Nephron (organoid): ENCODE measurements at regions not wholly inside any gene's neighbourhood (a gene's known extent, or its start where the extent isn't known, plus 50 kb on each side); places are given as distances from the start of the nearest gene placed in this dataset.

Experiments
- H3K27ac Mint-ChIP-seq, 3 experiments: 2 replicates each; pipeline ENCODE4 v1.8.0; 2020; ENCODE audit warnings: mixed read lengths in 3 of 3, mild to moderate bottlenecking in 2 of 3, moderate library complexity in 1 of 3
- H3K27me3 Mint-ChIP-seq: 2 replicates; pipeline ENCODE4 v1.8.0; 2021; ENCODE audit warnings: low read depth, mild to moderate bottlenecking, moderate library complexity, mixed read lengths
- H3K36me3 Mint-ChIP-seq: 2 replicates; pipeline ENCODE4 v1.8.0; 2020; ENCODE audit warnings: low read depth, mixed read lengths
- H3K4me1 Mint-ChIP-seq: 2 replicates; pipeline ENCODE4 v1.8.0; 2020; ENCODE audit warnings: mixed read lengths
- H3K4me3 Mint-ChIP-seq, 3 experiments: 2 replicates each; pipeline ENCODE4 v1.8.0; 2020; ENCODE audit warnings: mild to moderate bottlenecking in 3 of 3, mixed read lengths in 3 of 3, moderate library complexity in 2 of 3
- H3K9me3 Mint-ChIP-seq: 2 replicates; pipeline ENCODE4 v1.8.0; 2020; ENCODE audit warnings: mixed read lengths
- CTCF ChIP-seq, 3 experiments: fragments of 200-600 bp; sonication (generic); IDR thresholded peaks; one replicate each; pipeline ENCODE4 v1.5.0; 2021; ENCODE audit warnings: antibody characterized with exemption in 3 of 3; ENCODE audit not compliant: unreplicated experiment in 3 of 3

GRCh38 chr7:35436452-35436851 lies 182.6 kb upstream of the TBX20 start:
- H3K27ac Mint-ChIP-seq, result no peak overlapping the region
- no peaks in the 10 kb centered on the region for H3K36me3 Mint-ChIP-seq
- H3K9me3 Mint-ChIP-seq, result no peaks in the 10 kb centered on the region
- no peaks in the 10 kb centered on the region for H3K4me1 Mint-ChIP-seq
- no peak overlapping the region for H3K4me3 Mint-ChIP-seq
- H3K27me3 Mint-ChIP-seq, result peaks cover 11% of the 10 kb centered on the region
- no peak for TF ChIP-seq CTCF (IDR thresholded peaks at IDR 0.05; ENCODE audit: unreplicated experiment in 3 of 3)

GRCh38 chr7:35430547-35431153 lies 176.8 kb upstream of the TBX20 start:
- no peak for TF ChIP-seq CTCF (IDR thresholded peaks at IDR 0.05; ENCODE audit: unreplicated experiment in 3 of 3)
- Mint-ChIP-seq H3K27me3 (peaks cover 4% of the 10 kb centered on the region), H3K9me3 (peaks cover 27% of the 10 kb centered on the region), H3K27ac (no peak overlapping the region), H3K36me3 (no peaks in the 10 kb centered on the region), H3K4me1 (no peaks in the 10 kb centered on the region), H3K4me3 (no peak overlapping the region)

- peak; percentile 54 to 70 (median 64) for TF ChIP-seq CTCF (IDR thresholded peaks at IDR 0.05; ENCODE audit: unreplicated experiment in 3 of 3)
- H3K9me3 Mint-ChIP-seq, result peaks cover 28% of the 10 kb centered on the region
- peaks cover 2% of the 10 kb centered on the region for H3K27me3 Mint-ChIP-seq
- no peaks in the 10 kb centered on the region for H3K36me3 Mint-ChIP-seq
- H3K27ac Mint-ChIP-seq, result no peak overlapping the region
- no peaks in the 10 kb centered on the region for H3K4me1 Mint-ChIP-seq
- H3K4me3 Mint-ChIP-seq, result no peak overlapping the region
These were observed 171.1 kb upstream of the TBX20 start for GRCh38 chr7:35424869-35425495.

- Mint-ChIP-seq H3K4me3 (no peak overlapping the region), H3K4me1 (no peaks in the 10 kb centered on the region), H3K36me3 (no peaks in the 10 kb centered on the region), H3K27ac (no peak overlapping the region), H3K9me3 (peaks cover 28% of the 10 kb centered on the region), H3K27me3 (peaks cover 5% of the 10 kb centered on the region)
- no peak for TF ChIP-seq CTCF (IDR thresholded peaks at IDR 0.05; ENCODE audit: unreplicated experiment in 3 of 3)
These were observed 170.5 kb upstream of the TBX20 start for GRCh38 chr7:35424440-35424839.

- Mint-ChIP-seq H3K4me3 (no peak overlapping the region), H3K27ac (no peak overlapping the region), H3K4me1 (no peaks in the 10 kb centered on the region), H3K9me3 (peaks cover 14% of the 10 kb centered on the region), H3K27me3 (peaks cover 5% of the 10 kb centered on the region), H3K36me3 (no peaks in the 10 kb centered on the region)
- no peak for TF ChIP-seq CTCF (IDR thresholded peaks at IDR 0.05; ENCODE audit: unreplicated experiment in 3 of 3)
These were observed 168.8 kb upstream of the TBX20 start for GRCh38 chr7:35422715-35423114.

- no peaks in the 10 kb centered on the region for H3K36me3 Mint-ChIP-seq
- peaks cover 11% of the 10 kb centered on the region for H3K9me3 Mint-ChIP-seq
- no peaks in the 10 kb centered on the region for H3K4me1 Mint-ChIP-seq
- TF ChIP-seq CTCF (IDR thresholded peaks at IDR 0.05; ENCODE audit: unreplicated experiment in 3 of 3), result no peak
- H3K4me3 Mint-ChIP-seq, result no peak overlapping the region
- no peak overlapping the region for H3K27ac Mint-ChIP-seq
- H3K27me3 Mint-ChIP-seq, result peaks cover 5% of the 10 kb centered on the region
These were observed 166.8 kb upstream of the TBX20 start for GRCh38 chr7:35420656-35421055.
